Lung (tissue), 11 donors: ENCODE measurements at regions not wholly inside any gene's neighbourhood (a gene's known extent, or its start where the extent isn't known, plus 50 kb on each side); places are given as distances from the start of the nearest gene placed in this dataset.

ENCODE experiments used
- ATAC-seq: fragments of 200-7000 bp; cut with Tn5 transposase; one replicate; pipeline ENCODE4 v1.9.1; 2020; ENCODE audit warnings: moderate number of reproducible peaks; ENCODE audit not compliant: insufficient read depth, low FRiP score
- DNase-seq, 3 donors: peaks; one replicate each; pipeline ENCODE4 v3.0.0-alpha.2; 2013 to 2017
- H3K27ac ChIP-seq, 2 donors: one replicate each; pipeline ENCODE4 v1.5.1; 2013; ENCODE audit warnings: mild to moderate bottlenecking in 2 of 2, moderate library complexity in 2 of 2, control low read depth in 1 of 2, inconsistent platforms in 1 of 2, low read depth in 1 of 2, low read length in 1 of 2
- H3K27me3 ChIP-seq, 3 donors: one replicate each; pipeline ENCODE4 v1.5.1; 2013; ENCODE audit warnings: low read length in 2 of 3; ENCODE audit not compliant: control insufficient read depth in 3 of 3, insufficient read depth in 3 of 3
- H3K36me3 ChIP-seq, 4 donors: one replicate each; pipeline ENCODE4 v1.5.1; 2013; ENCODE audit warnings: low read length in 4 of 4, mild to moderate bottlenecking in 1 of 4, moderate library complexity in 1 of 4; ENCODE audit not compliant: control insufficient read depth in 4 of 4, insufficient read depth in 4 of 4
- H3K4me1 ChIP-seq, 5 donors: one replicate each; pipeline ENCODE4 v1.5.1; 2013; ENCODE audit warnings: low read length in 5 of 5, mild to moderate bottlenecking in 2 of 5, moderate library complexity in 1 of 5; ENCODE audit not compliant: control insufficient read depth in 5 of 5, insufficient read depth in 5 of 5
- H3K4me3 ChIP-seq: one replicate; pipeline ENCODE4 v1.5.1; 2013; ENCODE audit warnings: mild to moderate bottlenecking, control low read depth, moderate library complexity
- H3K9ac ChIP-seq, 2 donors: one replicate each; pipeline ENCODE4 v1.5.1; 2013; ENCODE audit warnings: low read length in 2 of 2, control low read depth in 1 of 2; ENCODE audit not compliant: insufficient read depth in 1 of 2
- H3K9me3 ChIP-seq, 4 donors: one replicate each; pipeline ENCODE4 v1.5.1; 2013; ENCODE audit warnings: low read length in 3 of 4, mild to moderate bottlenecking in 1 of 4, moderate library complexity in 1 of 4; ENCODE audit not compliant: control insufficient read depth in 4 of 4, insufficient read depth in 3 of 4
- CTCF ChIP-seq: IDR thresholded peaks from 2 replicates; pipeline ENCODE4 v1.5.1; 2012; ENCODE audit warnings: mild to moderate bottlenecking; ENCODE audit errors: control extremely low read depth, extremely low read depth
- WGBS, 2 donors: extraction: QIAGEN DNeasy Blood & Tissue Kit; methylation state at CpG; one replicate each; pipeline ENCODE4 v1.1.7; 2013; 5-methylcytosine and 5-hydroxymethylcytosine counted together
- donor health status: control.
- donor health status: control.
- donor health status: Bipolar disorder and iron deficiency.
- donor health status: healthy.
- donor health status: DM: yes; HTN: yes; CAD: no.

GRCh38 chr14:22296088-22296487 is 292.9 kb downstream of the DAD1 start:
- Histone ChIP-seq H3K4me1 (no peaks in the 10 kb centered on the region), H3K4me3 (no peak overlapping the region), H3K27me3 (no peaks in the 10 kb centered on the region), H3K27ac (no peak overlapping the region), H3K9me3 (no peaks in the 10 kb centered on the region), H3K9ac (no peak overlapping the region), H3K36me3 (no peaks in the 10 kb centered on the region)
- WGBS, 2 donors: 66 to 70% methylated on average over 6 to 7 of the region's 7 CpGs
- ATAC-seq (no peak), DNase-seq (no peak)
- no peak for TF ChIP-seq CTCF

GRCh38 chr14:22291406-22291805 is 297.6 kb downstream of the DAD1 start:
- ATAC-seq: no peak
- no peak overlapping the region for H3K4me3 ChIP-seq
- no peak for TF ChIP-seq CTCF

GRCh38 chr14:22289570-22289969 is 299.5 kb downstream of the DAD1 start:
- no peaks in the 10 kb centered on the region for H3K9me3 ChIP-seq
- no peak overlapping the region for H3K27ac ChIP-seq
- DNase-seq (no peak), ATAC-seq (no peak)
- H3K9ac ChIP-seq: no peak overlapping the region
- no peaks in the 10 kb centered on the region for H3K36me3 ChIP-seq
- 69 to 86% methylated on average over 1 of the region's 1 CpG for WGBS, 2 donors
- no peak for TF ChIP-seq CTCF
- peaks cover 0 to 1% (median 0%) of the 10 kb centered on the region in 5 donors for H3K4me1 ChIP-seq
- H3K4me3 ChIP-seq: no peak overlapping the region
- H3K27me3 ChIP-seq: no peaks in the 10 kb centered on the region

More at GRCh38 chr14:22291406-22291805, 297.6 kb downstream of the DAD1 start:
- no peak for DNase-seq
- Histone ChIP-seq H3K9me3 (no peaks in the 10 kb centered on the region), H3K9ac (no peak overlapping the region), H3K27me3 (no peaks in the 10 kb centered on the region), H3K27ac (no peak overlapping the region), H3K36me3 (no peaks in the 10 kb centered on the region), H3K4me1 (peaks cover 0 to 1% (median 0%) of the 10 kb centered on the region in 5 donors)

- 80 to 92% methylated on average over 3 of the region's 3 CpGs for WGBS, 2 donors
- no peaks in the 10 kb centered on the region for H3K9me3 ChIP-seq
- H3K27me3 ChIP-seq: no peaks in the 10 kb centered on the region
- H3K36me3 ChIP-seq: no peaks in the 10 kb centered on the region
- TF ChIP-seq CTCF: no peak
- H3K4me3 ChIP-seq: no peak overlapping the region
- DNase-seq: no peak
- no peak overlapping the region for H3K9ac ChIP-seq
- H3K27ac ChIP-seq: no peak overlapping the region
- ATAC-seq: no peak
- peaks cover 0 to 1% (median 0%) of the 10 kb centered on the region in 5 donors for H3K4me1 ChIP-seq
These were observed 303.0 kb downstream of the DAD1 start for GRCh38 chr14:22285991-22286390.
